HEK293 (cell line): ENCODE measurements at regions not wholly inside any gene's neighbourhood (a gene's known extent, or its start where the extent isn't known, plus 50 kb on each side); places are given as distances from the start of the nearest gene placed in this dataset.

Experiments used
- CTCF ChIA-PET: fragments of 350-600 bp; formaldehyde crosslinking; extraction: SDS; loops from one replicate; lab custom pipeline; 2021; ENCODE audit warnings: antibody characterized with exemption; lab: Yijun Ruan, JAX
- POLR2A ChIA-PET: fragments of 300-600 bp; formaldehyde crosslinking; extraction: SDS; loops from one replicate; lab custom pipeline; 2020; ENCODE audit warnings: antibody characterized with exemption, inconsistent platforms; lab: Yijun Ruan, JAX
- H3K27ac ChIP-seq: fragments of 200-500 bp; sonication (Bioruptor generic); 2 replicates; pipeline ENCODE4 v1.5.1; 2014; ENCODE audit warnings: low read depth, low read length, control low read depth, inconsistent platforms; ENCODE audit errors: extremely low read depth
- H3K36me3 ChIP-seq, 2 experiments: fragments of 200-500 bp in 1 of 2; sonication (Bioruptor generic) in 1 of 2; 1 replicate in 1 of 2; 2 replicates in 1 of 2; pipeline ENCODE4 v1.5.1; 2014 to 2017; ENCODE audit warnings: inconsistent platforms in 2 of 2, low read length in 2 of 2; ENCODE audit not compliant: control insufficient read depth in 2 of 2, insufficient read depth in 1 of 2
- H3K4me1 ChIP-seq: fragments of 200-500 bp; sonication (Bioruptor generic); 2 replicates; pipeline ENCODE4 v1.5.1; 2014; ENCODE audit warnings: mild to moderate bottlenecking, low read length, inconsistent platforms; ENCODE audit not compliant: control insufficient read depth, insufficient read depth
- H3K4me3 ChIP-seq: 2 replicates; pipeline ENCODE4 v1.5.1; 2011; ENCODE audit warnings: low read depth, mild to moderate bottlenecking, control low read depth, low read length, moderate library complexity
- H3K9me3 ChIP-seq: fragments of 200-500 bp; sonication (Bioruptor generic); 2 replicates; pipeline ENCODE4 v1.5.1; 2014; ENCODE audit warnings: low read depth, low read length, inconsistent platforms; ENCODE audit not compliant: control insufficient read depth, insufficient read depth
- REST ChIP-seq: fragments of 450-650 bp; formaldehyde crosslinking; IDR thresholded peaks from 2 replicates; pipeline ENCODE4 v1.5.1; 2016; ENCODE audit warnings: missing biosample characterization, missing genetic modification characterization
- SALL2 ChIP-seq: fragments of 450-650 bp; formaldehyde crosslinking; IDR thresholded peaks from 2 replicates; pipeline ENCODE4 v1.5.0; 2017; ENCODE audit warnings: missing biosample characterization, mild to moderate bottlenecking, missing genetic modification characterization, borderline replicate concordance
- TRIM28 ChIP-seq: IDR thresholded peaks from 2 replicates; pipeline ENCODE4 v1.6.1; 2011; ENCODE audit warnings: low read length, control low read depth, borderline replicate concordance
- WT1 ChIP-seq: fragments of 450-650 bp; formaldehyde crosslinking; IDR thresholded peaks from 2 replicates; pipeline ENCODE4 v1.5.1; 2016; ENCODE audit warnings: missing biosample characterization, missing genetic modification characterization
- ZNF148 ChIP-seq: fragments of 450-650 bp; formaldehyde crosslinking; IDR thresholded peaks from 2 replicates; pipeline ENCODE4 v1.5.0; 2017; ENCODE audit warnings: missing biosample characterization, missing genetic modification characterization, borderline replicate concordance
- ZNF155 ChIP-seq: fragments of 450-650 bp; formaldehyde crosslinking; IDR thresholded peaks from 2 replicates; pipeline ENCODE4 v1.5.1; 2016; ENCODE audit warnings: missing biosample characterization, missing genetic modification characterization
- ZNF211 ChIP-seq: fragments of 450-650 bp; formaldehyde crosslinking; IDR thresholded peaks from 2 replicates; pipeline ENCODE4 v1.5.1; 2016; ENCODE audit warnings: low read depth, missing biosample characterization, missing genetic modification characterization
- ZNF23 ChIP-seq: fragments of 450-650 bp; formaldehyde crosslinking; IDR thresholded peaks from 2 replicates; pipeline ENCODE4 v1.5.1; 2016; ENCODE audit warnings: missing biosample characterization, missing genetic modification characterization, borderline replicate concordance
- ZNF248 ChIP-seq: fragments of 450-650 bp; formaldehyde crosslinking; IDR thresholded peaks from 2 replicates; pipeline ENCODE4 v1.5.1; 2017; ENCODE audit warnings: missing biosample characterization, missing genetic modification characterization
- ZNF510 ChIP-seq: fragments of 450-650 bp; formaldehyde crosslinking; IDR thresholded peaks from 2 replicates; pipeline ENCODE4 v1.5.1; 2018; ENCODE audit warnings: mild to moderate bottlenecking, missing genetic modification characterization, missing biosample characterization; ENCODE audit not compliant: insufficient replicate concordance
- ZNF658 ChIP-seq: fragments of 450-650 bp; formaldehyde crosslinking; IDR thresholded peaks from 2 replicates; pipeline ENCODE4; 2016; ENCODE audit warnings: missing biosample characterization, missing genetic modification characterization
- ZNF707 ChIP-seq: fragments of 450-650 bp; formaldehyde crosslinking; IDR thresholded peaks from 2 replicates; pipeline ENCODE4 v1.5.1; 2016; ENCODE audit warnings: missing biosample characterization, missing genetic modification characterization
- ZSCAN4 ChIP-seq: fragments of 450-650 bp; formaldehyde crosslinking; IDR thresholded peaks from 2 replicates; pipeline ENCODE4 v1.5.1; 2017; ENCODE audit warnings: missing biosample characterization, missing genetic modification characterization
- TF ChIP-seq, protein P1 (sequence below): fragments of 450-650 bp; formaldehyde crosslinking; IDR thresholded peaks from 2 replicates; pipeline ENCODE4 v1.5.1; 2017; ENCODE audit warnings: missing biosample characterization, mild to moderate bottlenecking, missing genetic modification characterization, moderate library complexity
- TF ChIP-seq, protein P2 (sequence below): fragments of 450-650 bp; IDR thresholded peaks from 2 replicates; pipeline ENCODE4 v1.5.1; 2018; ENCODE audit warnings: missing biosample characterization, missing genetic modification characterization

DNA sequence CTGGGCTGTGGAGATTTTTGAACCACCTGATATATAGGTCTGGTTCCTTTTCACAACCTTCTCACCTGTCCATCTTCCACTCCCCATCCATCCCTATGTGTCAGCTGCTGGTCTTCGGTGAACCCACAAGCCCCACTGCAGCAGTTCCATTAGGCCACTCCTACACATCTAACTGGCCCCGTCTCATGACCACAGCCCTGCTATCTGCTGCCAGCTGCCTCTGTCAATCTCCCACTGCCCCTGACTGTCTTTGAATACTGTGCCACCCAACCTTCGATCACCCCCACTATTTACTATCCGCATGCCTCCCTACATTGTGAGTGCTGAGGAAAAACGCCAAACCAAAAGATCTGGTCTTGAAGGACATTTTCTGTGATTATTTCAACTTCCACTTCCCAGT lies 795.4 kb downstream of the IGSF11 start:
- no peak overlapping the region for H3K4me3 ChIP-seq
- POLR2A ChIA-PET, result no interaction called here

DNA sequence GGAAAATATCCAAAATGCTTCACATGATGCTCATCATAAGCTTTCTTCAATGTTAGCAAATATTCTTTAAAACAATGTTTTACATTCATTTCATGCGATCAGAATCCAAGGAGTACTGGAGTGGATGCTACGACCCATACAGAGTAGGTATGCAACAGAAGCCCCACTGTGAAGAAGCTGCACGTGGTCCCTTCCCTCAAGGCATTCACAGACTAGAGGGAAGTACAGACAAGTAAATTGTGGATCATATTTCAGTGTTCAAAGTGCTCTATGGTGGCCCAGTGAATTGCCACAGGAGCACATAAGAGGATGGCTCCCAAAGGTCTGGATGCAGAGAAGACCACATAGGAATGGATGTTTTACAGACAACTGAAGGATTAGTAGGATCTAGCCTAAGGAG lies 789.9 kb downstream of the IGSF11 start:
- CTCF ChIA-PET, result no interaction called here
- Histone ChIP-seq H3K27ac (no peak overlapping the region), H3K4me1 (no peaks in the 10 kb centered on the region), H3K36me3 (no peaks in the 10 kb centered on the region), H3K9me3 (no peaks in the 10 kb centered on the region), H3K4me3 (no peak overlapping the region)
- no peak for TF ChIP-seq ZNF148
- TF ChIP-seq ZNF155 (tag by site-specific recombination), result no peak
- TF ChIP-seq ZSCAN4 (tag by site-specific recombination), result no peak
- POLR2A ChIA-PET, result no interaction called here

More for the DNA sequence above, 795.4 kb downstream of the IGSF11 start:
- Histone ChIP-seq H3K27ac (no peak overlapping the region), H3K9me3 (no peaks in the 10 kb centered on the region), H3K4me1 (no peaks in the 10 kb centered on the region), H3K36me3 (no peaks in the 10 kb centered on the region)
- no peak for TF ChIP-seq ZNF658
- no peak for TF ChIP-seq REST
- TF ChIP-seq ZNF211 (tag by site-specific recombination), result no peak
- TF ChIP-seq SALL2 (tag by site-specific recombination), result no peak
- TF ChIP-seq, protein P1, sequence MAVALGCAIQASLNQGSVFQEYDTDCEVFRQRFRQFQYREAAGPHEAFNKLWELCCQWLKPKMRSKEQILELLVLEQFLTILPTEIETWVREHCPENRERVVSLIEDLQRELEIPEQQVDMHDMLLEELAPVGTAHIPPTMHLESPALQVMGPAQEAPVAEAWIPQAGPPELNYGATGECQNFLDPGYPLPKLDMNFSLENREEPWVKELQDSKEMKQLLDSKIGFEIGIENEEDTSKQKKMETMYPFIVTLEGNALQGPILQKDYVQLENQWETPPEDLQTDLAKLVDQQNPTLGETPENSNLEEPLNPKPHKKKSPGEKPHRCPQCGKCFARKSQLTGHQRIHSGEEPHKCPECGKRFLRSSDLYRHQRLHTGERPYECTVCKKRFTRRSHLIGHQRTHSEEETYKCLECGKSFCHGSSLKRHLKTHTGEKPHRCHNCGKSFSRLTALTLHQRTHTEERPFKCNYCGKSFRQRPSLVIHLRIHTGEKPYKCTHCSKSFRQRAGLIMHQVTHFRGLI (tag by site-specific recombination), result no peak
- no peak for TF ChIP-seq WT1 (tag by site-specific recombination)
- no peak for TF ChIP-seq ZNF23 (tag by site-specific recombination)
- TF ChIP-seq, protein P2, sequence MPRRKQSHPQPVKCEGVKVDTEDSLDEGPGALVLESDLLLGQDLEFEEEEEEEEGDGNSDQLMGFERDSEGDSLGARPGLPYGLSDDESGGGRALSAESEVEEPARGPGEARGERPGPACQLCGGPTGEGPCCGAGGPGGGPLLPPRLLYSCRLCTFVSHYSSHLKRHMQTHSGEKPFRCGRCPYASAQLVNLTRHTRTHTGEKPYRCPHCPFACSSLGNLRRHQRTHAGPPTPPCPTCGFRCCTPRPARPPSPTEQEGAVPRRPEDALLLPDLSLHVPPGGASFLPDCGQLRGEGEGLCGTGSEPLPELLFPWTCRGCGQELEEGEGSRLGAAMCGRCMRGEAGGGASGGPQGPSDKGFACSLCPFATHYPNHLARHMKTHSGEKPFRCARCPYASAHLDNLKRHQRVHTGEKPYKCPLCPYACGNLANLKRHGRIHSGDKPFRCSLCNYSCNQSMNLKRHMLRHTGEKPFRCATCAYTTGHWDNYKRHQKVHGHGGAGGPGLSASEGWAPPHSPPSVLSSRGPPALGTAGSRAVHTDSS, result no peak
- no peak for TF ChIP-seq ZNF707 (tag by site-specific recombination)
- TF ChIP-seq ZNF510 (tag by site-specific recombination), result no peak
- no peak for TF ChIP-seq TRIM28
- no peak for TF ChIP-seq ZNF248 (tag by site-specific recombination)
- CTCF ChIA-PET, result no interaction called here
